Kidney (tissue), 13 donors: ENCODE measurements at regions not wholly inside any gene's neighbourhood (a gene's known extent, or its start where the extent isn't known, plus 50 kb on each side); places are given as distances from the start of the nearest gene placed in this dataset.

ENCODE experiments used
- DNase-seq, 5 donors: peaks; one replicate each; pipeline ENCODE4 v3.0.0-alpha.2; 2013 to 2020
- FAIRE-seq: peaks from 2 replicates; lab custom pipeline; 2012; peaks lifted over from hg19 to GRCh38; lab: Jason Lieb, UNC
- H3K27ac ChIP-seq, 2 donors: one replicate each; pipeline ENCODE4 v1.7.0; 2013; ENCODE audit warnings: low read depth in 2 of 2, low read length in 2 of 2, inconsistent platforms in 1 of 2
- H3K27me3 ChIP-seq: one replicate; pipeline ENCODE4 v1.7.1; 2013; ENCODE audit warnings: low read length, inconsistent platforms; ENCODE audit not compliant: control insufficient read depth, insufficient read depth
- H3K36me3 ChIP-seq, 3 donors: one replicate each; pipeline versions ENCODE4 v1.7.0 to v1.7.1; 2013; ENCODE audit warnings: low read length in 3 of 3, control low read depth in 1 of 3, inconsistent platforms in 1 of 3; ENCODE audit not compliant: insufficient read depth in 3 of 3, control insufficient read depth in 2 of 3
- H3K4me1 ChIP-seq, 3 donors: one replicate each; pipeline versions ENCODE4 v1.7.0 to v1.7.1; 2013; ENCODE audit warnings: low read length in 3 of 3, inconsistent platforms in 1 of 3, low read depth in 1 of 3; ENCODE audit not compliant: control insufficient read depth in 2 of 3, insufficient read depth in 2 of 3
- H3K4me3 ChIP-seq, 3 donors: one replicate each; pipeline versions ENCODE4 v1.7.0 to v1.8.1; 2013; ENCODE audit warnings: low read length in 3 of 3, control low read depth in 1 of 3, inconsistent platforms in 1 of 3
- H3K9ac ChIP-seq, 3 donors: one replicate each; pipeline versions ENCODE4 v1.7.0 to v1.7.1; 2013; ENCODE audit warnings: low read length in 3 of 3, control low read depth in 1 of 3, inconsistent platforms in 1 of 3
- H3K9me3 ChIP-seq, 3 donors: one replicate each; pipeline versions ENCODE4 v1.7.0 to v1.7.1; 2013; ENCODE audit warnings: low read length in 3 of 3, control low read depth in 1 of 3, inconsistent platforms in 1 of 3; ENCODE audit not compliant: control insufficient read depth in 2 of 3, insufficient read depth in 1 of 3
- intact Hi-C: fragments of 100-400 bp; cut with DNase I; formaldehyde crosslinking; loops from one replicate; pipeline ENCODE4 v1.11.1; 2022
- TF ChIP-seq, protein P1 (sequence below): IDR thresholded peaks from 3 replicates; pipeline ENCODE4 v1.5.1; 2012; ENCODE audit warnings: mild to moderate bottlenecking, moderate library complexity, borderline replicate concordance; ENCODE audit not compliant: insufficient read depth; ENCODE audit errors: extremely low read depth
- donor health status: control.
- donor health status: control.
- donor health status: control.
- donor health status: control.
- donor health status: control.
- donor health status: DM: yes; HTN: yes; CAD: no.
- donor health status: Normal renal cell carcinoma (clear cell type).

DNA sequence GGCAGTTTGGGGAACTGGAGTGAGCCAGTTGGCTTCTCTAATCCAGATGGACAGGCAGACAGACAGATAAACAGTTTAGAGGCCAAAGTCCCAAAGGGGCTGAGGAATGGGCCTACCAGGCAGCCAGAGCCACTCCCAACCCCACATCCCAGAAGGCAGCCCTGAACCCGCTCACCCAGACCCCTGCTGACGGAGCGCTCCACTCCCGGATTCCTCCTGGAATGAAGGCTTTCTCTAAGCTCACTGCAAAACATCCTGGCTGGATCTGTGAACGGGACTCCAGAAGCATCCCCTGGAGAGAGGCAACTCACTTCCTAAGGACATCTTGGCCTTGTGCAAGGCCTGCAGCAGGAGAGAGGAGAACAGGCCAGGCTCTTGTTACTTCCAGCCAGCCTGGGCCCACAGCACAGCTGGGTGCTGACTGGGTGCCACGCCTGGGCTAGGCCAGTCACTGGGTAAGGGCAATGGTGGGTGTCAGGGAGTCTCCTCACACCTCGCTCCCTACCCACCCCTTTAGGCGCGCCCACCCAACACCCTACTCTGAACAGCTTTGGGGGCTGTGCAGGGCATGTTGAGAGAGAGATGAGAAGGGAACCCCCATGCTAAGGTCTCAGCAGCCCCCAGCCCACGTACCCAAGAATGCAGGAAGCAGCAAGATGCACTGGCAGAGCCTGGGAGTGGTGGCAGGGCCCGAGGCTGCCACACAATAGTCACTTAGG, 168.6 kb upstream of the ZMIZ1 start:
- Histone ChIP-seq H3K9ac (no peak overlapping the region), H3K4me3 (no peak overlapping the region), H3K27ac (no peak overlapping the region), H3K9me3 (no peaks in the 10 kb centered on the region), H3K4me1 (no peaks in the 10 kb centered on the region), H3K36me3 (no peaks in the 10 kb centered on the region), H3K27me3 (no peaks in the 10 kb centered on the region)
- intact Hi-C loops: no loop called here
- TF ChIP-seq, protein P1, sequence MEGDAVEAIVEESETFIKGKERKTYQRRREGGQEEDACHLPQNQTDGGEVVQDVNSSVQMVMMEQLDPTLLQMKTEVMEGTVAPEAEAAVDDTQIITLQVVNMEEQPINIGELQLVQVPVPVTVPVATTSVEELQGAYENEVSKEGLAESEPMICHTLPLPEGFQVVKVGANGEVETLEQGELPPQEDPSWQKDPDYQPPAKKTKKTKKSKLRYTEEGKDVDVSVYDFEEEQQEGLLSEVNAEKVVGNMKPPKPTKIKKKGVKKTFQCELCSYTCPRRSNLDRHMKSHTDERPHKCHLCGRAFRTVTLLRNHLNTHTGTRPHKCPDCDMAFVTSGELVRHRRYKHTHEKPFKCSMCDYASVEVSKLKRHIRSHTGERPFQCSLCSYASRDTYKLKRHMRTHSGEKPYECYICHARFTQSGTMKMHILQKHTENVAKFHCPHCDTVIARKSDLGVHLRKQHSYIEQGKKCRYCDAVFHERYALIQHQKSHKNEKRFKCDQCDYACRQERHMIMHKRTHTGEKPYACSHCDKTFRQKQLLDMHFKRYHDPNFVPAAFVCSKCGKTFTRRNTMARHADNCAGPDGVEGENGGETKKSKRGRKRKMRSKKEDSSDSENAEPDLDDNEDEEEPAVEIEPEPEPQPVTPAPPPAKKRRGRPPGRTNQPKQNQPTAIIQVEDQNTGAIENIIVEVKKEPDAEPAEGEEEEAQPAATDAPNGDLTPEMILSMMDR: no peak
- DNase-seq: peak in 4 of 5 donors; percentile 27 to 87 (median 56)
- FAIRE-seq: no peak

DNA sequence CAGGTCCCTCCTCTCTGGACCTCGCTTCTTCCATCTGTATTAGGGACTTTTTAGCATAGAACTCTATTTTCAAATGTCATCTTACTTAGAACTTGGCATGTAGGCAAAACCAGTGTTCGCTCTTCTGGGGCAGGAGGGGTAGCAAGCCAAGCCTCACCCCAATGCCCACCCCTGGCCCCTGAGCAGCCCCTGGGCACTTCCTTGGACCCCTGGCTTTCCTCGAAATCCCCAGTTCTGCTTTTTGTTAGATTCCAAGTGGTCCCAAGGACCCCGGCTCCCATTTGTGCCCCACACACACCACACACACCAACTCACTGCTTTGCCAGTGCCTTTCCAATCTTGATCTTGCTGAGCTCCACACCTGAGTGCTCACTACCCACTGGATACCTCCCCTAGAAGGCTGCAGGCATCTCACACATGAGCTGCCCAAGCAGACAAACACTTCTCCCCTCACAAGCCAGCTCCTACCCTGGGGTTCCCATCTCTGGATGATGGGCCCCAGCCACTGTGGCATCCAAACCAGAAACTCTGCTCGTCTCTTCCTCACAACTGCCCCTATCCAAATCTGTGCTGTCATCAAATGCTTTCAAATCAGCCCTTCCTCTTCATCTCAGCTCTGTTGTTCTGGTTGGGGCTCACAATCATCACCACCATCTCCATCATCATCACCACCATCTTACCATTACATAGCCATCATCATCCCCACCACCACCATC, 167.9 kb upstream of the ZMIZ1 start:
- DNase-seq (no peak), FAIRE-seq (no peak)
- H3K27me3 ChIP-seq: no peaks in the 10 kb centered on the region
- H3K36me3 ChIP-seq: no peaks in the 10 kb centered on the region
- TF ChIP-seq, protein P1: no peak
- intact Hi-C loops: no loop called here
- H3K9me3 ChIP-seq: no peaks in the 10 kb centered on the region
- no peak overlapping the region for H3K4me3 ChIP-seq
- no peak overlapping the region for H3K9ac ChIP-seq
- peaks cover 0 to 1% (median under 1%) of the 10 kb centered on the region in 3 donors for H3K4me1 ChIP-seq
- H3K27ac ChIP-seq: no peak overlapping the region

DNA sequence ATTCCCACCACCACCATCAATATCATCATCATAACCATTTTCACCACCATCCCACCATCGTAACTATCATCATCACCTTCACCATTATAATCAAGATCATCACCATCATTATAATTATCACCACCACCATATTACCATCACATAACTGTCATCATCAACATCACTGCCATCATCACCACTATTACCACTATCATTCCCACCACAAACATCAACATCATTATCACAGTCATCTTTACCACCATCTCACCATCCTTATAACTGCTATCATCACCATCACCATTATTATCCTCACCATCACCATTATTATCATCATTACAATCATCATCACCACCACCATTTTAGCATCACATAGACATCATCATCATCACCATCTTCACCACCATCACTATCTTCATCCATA, 167.1 kb upstream of the ZMIZ1 start:
- Histone ChIP-seq H3K27me3 (no peaks in the 10 kb centered on the region), H3K9ac (no peak overlapping the region), H3K4me3 (no peak overlapping the region), H3K27ac (no peak overlapping the region), H3K9me3 (no peaks in the 10 kb centered on the region), H3K4me1 (peaks cover 0 to 4% (median 4%) of the 10 kb centered on the region in 3 donors), H3K36me3 (no peaks in the 10 kb centered on the region)
- DNase-seq (no peak), FAIRE-seq (no peak)
- TF ChIP-seq, protein P1: no peak
- intact Hi-C loops: no loop called here
